A549 (cell line): ENCODE measurements at regions not wholly inside any gene's neighbourhood (a gene's known extent, or its start where the extent isn't known, plus 50 kb on each side); places are given as distances from the start of the nearest gene placed in this dataset.

Experiments
- EP300 ChIP-seq, 2 experiments: fragments of >200 bp; sonication (Bioruptor Twin); formaldehyde crosslinking; IDR thresholded peaks; 2 replicates in 1 of 2; 3 replicates in 1 of 2; pipeline ENCODE4 v1.6.1; 2016 to 2017
- JUN ChIP-seq, 2 experiments: fragments of >200 bp; sonication (Bioruptor Twin); formaldehyde crosslinking; IDR thresholded peaks; 2 replicates in 1 of 2; 3 replicates in 1 of 2; pipeline ENCODE4 v1.6.1; 2016 to 2017
- MAZ ChIP-seq: fragments of 150-350 bp; IDR thresholded peaks from 2 replicates; pipeline ENCODE4 v1.6.1; 2014; ENCODE audit warnings: antibody characterized with exemption, low read depth, low read length, borderline replicate concordance
- POLR2A ChIP-seq: IDR thresholded peaks from 2 replicates; pipeline ENCODE4 v1.6.1; 2012; ENCODE audit warnings: mild to moderate bottlenecking, low read length
- RCOR1 ChIP-seq: fragments of 150-350 bp; IDR thresholded peaks from 2 replicates; pipeline ENCODE4 v1.6.1; 2014; ENCODE audit warnings: antibody characterized with exemption, low read length, low read depth
- RFX5 ChIP-seq: fragments of 450-650 bp; IDR thresholded peaks from 2 replicates; pipeline ENCODE4 v1.7.1; 2014; ENCODE audit warnings: antibody characterized with exemption, mild to moderate bottlenecking, moderate library complexity
- SMC3 ChIP-seq: fragments of >200 bp; sonication (Bioruptor Twin); formaldehyde crosslinking; IDR thresholded peaks from 3 replicates; pipeline ENCODE4 v1.6.1; 2018; ENCODE audit warnings: inconsistent platforms
- USF2 ChIP-seq: fragments of 450-650 bp; IDR thresholded peaks from 2 replicates; pipeline ENCODE4 v1.6.1; 2014; ENCODE audit warnings: antibody characterized with exemption
- ZSCAN20 ChIP-seq: fragments of 250-450 bp; sonication (Bioruptor Pico); IDR thresholded peaks from 2 replicates; pipeline ENCODE4 v1.8.0; 2022; ENCODE audit warnings: mild to moderate bottlenecking, moderate library complexity
- TF ChIP-seq, protein P1 (sequence below): fragments of >200 bp; sonication (Bioruptor Twin); formaldehyde crosslinking; IDR thresholded peaks from 3 replicates; pipeline ENCODE4 v1.5.1; 2016

GRCh38 chr5:5983261-5983980, 394.9 kb downstream of the MED10 start:
- no peak for TF ChIP-seq JUN (IDR thresholded peaks at IDR 0.05)
- TF ChIP-seq POLR2A = no peak
- TF ChIP-seq, protein P1, sequence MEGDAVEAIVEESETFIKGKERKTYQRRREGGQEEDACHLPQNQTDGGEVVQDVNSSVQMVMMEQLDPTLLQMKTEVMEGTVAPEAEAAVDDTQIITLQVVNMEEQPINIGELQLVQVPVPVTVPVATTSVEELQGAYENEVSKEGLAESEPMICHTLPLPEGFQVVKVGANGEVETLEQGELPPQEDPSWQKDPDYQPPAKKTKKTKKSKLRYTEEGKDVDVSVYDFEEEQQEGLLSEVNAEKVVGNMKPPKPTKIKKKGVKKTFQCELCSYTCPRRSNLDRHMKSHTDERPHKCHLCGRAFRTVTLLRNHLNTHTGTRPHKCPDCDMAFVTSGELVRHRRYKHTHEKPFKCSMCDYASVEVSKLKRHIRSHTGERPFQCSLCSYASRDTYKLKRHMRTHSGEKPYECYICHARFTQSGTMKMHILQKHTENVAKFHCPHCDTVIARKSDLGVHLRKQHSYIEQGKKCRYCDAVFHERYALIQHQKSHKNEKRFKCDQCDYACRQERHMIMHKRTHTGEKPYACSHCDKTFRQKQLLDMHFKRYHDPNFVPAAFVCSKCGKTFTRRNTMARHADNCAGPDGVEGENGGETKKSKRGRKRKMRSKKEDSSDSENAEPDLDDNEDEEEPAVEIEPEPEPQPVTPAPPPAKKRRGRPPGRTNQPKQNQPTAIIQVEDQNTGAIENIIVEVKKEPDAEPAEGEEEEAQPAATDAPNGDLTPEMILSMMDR = no peak
- TF ChIP-seq RFX5 = no peak
- TF ChIP-seq USF2 = no peak
- no peak for TF ChIP-seq EP300 (IDR thresholded peaks at IDR 0.05)
- no peak for TF ChIP-seq SMC3
- TF ChIP-seq ZSCAN20 (CRISPR knock-in tag) = no peak
- no peak for TF ChIP-seq RCOR1
- no peak for TF ChIP-seq MAZ
